Inflammatory macrophage treated with lipopolysaccharide for 4 hours (primary cell): ENCODE measurements at regions not wholly inside any gene's neighbourhood (a gene's known extent, or its start where the extent isn't known, plus 50 kb on each side); places are given as distances from the start of the nearest gene placed in this dataset.

Experiments
- DNase-seq: peaks from one replicate; pipeline ENCODE4 v3.0.0-alpha.2; 2020

DNA sequence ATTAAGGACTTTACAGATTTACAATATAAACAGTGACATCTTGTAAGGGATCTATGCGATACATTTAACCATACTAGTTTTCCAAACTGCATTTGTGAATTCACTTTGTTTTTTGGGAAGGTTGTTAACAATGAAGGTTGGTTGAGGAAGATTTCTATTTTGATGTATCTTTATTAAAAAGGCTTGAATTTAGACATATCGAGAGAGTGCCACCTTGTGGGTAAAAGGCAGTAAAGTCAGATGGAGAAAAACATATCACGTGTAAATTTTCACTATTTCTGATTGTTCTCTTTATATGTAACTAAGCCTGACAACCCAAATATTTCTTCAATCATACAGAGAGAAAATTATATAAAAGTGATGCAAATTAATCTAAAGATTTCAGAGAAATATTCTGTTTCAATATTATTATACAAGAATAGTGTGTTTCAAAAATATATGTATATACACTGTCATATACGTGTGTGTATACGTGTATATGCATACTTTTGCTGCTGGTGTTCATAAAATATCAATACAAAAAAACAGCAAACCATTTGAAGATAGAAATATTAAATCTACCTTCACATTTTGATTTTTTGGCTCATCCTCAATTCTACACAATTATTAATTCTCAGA, 988.6 kb downstream of the SORCS1 start:
- no peak for DNase-seq

DNA sequence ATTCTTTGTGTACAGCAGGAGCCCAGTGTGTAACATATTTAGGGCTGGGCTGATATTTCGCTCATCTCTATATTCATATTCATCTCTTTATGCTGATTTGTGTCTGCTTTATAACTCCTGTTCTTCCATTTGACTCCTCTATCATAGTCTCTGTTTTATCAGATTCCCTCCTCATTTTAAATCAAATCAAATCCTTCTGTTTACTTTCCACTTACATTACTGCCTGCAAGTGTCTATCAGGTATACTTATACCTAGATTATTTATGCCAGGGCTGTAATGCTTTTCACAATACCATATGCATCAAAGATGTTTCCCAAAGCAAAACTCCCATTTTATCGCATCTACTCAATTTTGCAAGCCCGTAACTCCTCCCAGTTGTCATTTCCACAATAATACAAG, 990.7 kb downstream of the SORCS1 start:
- no peak for DNase-seq

DNA sequence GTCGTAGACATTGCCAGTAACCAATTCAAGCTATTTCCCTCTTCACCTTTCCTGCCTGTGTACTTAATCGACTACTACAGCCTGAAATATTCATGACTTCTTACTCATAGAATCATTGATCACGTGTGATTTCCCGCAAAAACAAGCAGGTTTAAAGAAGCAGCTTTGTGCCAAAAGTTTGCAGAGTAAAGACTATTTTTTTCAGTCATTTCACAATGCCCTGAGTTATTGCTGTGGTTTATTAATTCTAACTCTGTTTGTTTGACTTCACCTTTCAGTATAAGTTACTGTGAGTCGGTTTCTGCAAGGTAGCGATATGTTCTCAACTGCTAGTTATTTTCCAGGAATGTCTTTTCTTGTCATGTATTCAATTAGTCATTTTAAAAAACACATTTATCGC, 995.3 kb downstream of the SORCS1 start:
- DNase-seq, result no peak

DNA sequence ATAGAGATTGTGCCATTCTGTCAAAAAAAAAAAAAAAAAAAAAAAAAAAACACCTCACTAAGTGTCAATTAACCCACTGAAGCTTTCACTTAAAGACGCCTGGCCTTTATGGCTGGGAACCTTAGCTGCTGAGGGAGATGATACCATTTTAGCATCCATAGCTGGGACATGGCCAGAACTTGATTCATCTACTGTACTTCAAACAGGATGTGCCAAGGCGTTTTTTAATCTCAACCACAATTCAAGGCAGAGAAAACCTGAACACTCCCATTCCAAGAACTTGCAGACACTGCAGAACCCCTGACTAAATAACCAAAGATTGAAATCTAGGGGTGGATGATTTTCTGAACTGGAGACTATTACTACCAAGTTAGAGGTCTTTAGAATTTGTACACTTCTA, 996.6 kb downstream of the SORCS1 start:
- no peak for DNase-seq

DNA sequence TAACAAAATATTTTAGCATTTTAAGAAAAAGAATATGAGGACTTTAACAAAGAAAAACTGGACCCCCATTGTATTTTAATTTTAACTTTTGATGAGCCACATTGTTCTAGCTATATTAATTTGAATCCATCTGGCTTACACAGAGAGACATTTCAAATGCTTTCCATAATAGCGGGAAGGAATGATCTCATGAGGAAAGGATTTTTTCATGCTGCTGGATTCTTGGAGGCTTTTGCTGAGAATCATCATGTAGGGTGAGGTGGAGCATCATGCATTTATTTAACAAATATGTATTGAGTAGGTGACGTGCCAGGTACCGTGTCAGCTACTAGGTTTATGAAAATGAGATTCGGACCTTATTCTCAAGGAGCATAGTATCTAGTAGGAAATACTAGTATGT, 1006.3 kb downstream of the SORCS1 start:
- no peak for DNase-seq

DNA sequence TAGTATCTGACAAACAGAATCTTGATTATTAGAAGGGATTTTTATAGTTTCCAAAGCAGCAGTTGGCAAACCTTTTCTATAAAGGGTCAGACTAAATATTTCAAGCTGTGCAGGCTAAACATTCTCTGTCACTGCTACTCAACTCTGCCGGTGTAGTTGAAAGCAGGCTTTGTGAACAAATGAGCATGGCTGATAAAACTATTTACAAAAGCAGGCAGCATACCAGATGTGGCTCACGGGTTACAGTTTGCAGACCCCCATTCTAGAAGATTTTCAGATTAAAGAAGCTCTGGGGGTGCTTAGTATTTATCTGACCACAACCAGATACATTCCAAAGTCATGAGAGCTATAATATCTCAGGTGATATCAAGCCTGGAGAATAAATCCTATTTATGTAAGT, 1017.5 kb downstream of the SORCS1 start:
- DNase-seq, result no peak

DNA sequence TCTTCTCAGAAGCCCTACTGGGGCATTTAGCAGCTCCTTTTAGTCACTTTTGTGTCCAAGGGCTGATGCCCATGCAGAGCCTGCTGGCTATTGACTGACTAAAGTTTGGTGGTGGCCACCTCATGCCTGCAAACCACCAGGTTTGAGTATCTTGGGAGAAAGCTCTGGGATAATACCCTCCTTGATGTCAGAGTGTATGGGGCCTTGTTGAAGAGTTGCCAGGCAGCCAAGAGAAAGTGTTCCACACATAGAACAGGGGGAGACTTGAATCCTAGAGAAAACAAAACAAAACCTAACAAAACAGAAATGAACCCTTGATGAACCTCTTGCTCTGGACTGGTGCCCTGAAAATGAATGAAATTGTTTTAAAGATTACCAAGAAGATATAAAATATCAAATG, 1024.6 kb downstream of the SORCS1 start:
- no peak for DNase-seq

DNA sequence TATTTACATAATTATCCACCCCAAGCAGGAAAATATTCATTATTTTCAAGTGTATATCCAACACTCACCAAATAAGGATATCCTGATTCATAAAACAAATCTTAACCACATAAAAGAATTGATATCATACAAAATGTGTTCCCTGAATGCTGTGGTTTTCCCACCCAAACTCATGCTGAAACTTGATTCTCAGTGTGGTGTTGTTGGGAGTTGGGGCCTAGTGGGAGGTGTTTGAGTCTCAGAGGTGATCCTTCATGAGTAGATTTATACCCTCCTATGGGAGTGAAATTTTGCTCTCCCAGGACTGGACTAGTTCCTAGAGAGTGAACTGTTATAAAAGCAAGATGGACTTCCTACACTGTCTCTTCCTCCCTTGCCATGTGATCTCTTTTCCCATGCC, 1028.3 kb downstream of the SORCS1 start:
- no peak for DNase-seq

DNA sequence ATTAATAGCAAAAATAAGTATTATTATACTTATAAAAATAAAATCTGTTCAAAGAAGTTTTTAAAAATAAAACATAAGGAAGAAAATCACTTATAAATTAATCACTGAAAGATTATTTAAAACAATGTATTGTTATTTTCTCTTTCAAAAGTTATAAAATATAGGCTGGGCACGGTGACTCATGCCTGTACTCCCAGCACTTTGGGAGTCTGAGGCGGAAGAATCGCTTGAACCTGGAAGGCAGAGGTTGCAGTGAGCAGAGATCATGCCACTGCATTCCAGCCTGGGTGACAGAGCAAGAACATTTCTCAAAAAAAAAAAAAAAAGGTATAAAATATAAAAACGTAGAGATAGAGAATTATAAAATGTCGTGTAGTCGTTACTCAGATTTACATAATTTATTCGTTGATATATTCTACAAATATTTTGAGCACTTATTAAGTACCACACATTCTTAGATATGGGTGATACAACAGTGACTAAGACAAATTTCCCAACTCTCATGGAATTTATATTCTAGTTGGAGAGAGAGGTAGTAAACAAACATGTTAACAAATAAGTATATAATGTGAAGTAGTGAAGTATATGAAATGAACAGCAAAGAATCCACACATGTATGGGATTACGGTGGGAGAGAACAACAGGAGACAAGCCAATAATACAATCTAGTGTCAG, 1030.0 kb downstream of the SORCS1 start:
- no peak for DNase-seq

DNA sequence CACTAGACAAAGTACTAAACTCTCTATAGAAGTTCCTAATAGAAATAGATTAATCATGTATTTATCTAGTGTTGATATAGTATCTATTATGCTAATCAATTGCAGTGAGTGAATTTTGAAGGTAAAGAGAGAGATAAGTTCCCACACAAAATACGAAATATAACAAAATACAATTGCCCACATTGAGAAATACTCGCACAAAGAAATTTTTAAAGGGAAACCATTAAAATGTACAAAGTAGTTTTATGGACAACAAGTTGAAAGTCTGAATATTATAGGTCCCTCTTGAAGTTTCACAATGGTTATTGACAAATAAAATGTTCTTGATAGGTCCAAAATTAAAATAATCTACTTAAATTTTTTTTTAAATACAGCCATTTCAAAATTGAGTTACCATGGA, 1031.1 kb downstream of the SORCS1 start:
- no peak for DNase-seq

DNA sequence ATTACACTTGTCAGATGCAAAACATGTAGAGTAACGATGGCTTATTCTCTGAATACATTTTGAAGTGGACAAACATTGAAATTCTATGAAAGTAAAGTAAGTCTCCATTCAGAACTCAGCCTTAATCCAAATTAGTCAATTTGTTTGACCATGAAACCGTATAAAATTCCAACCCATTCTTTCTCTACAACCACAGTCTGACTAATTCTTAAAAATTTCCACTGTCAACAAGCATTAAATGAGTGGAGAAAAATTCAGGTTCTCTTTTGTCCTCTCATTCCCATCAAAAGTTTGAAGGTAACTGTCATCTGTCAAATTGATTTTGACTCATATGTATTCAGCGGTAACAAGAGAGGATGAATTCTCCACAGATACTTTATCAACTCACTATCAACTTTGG, 1031.5 kb downstream of the SORCS1 start:
- no peak for DNase-seq

DNA sequence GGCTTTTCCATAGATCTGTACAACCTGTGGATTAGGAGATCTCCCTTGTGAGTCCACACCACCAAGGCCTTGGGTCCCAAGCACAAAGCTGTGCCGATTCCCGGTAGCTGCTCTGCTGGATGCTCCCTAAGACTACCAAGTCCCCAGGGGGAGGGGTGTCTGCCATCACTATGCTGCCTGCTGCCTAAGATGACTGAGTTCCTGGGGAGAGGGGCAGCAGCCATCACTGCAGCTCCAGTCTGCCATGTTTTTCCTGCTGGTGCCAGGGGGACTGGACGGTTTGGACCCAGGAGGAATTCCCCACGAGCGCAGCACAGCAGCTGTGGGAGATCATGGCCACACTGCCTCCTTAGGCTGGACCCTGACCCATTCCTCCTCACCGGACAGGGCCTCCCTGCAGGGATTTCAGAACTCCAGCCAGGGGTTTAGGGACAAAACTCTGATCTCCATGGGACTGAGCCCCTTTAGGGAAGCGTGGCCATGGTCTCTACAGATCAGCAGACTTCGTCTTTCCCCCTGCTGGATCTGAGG, 1049.8 kb downstream of the SORCS1 start:
- DNase-seq, result no peak

DNA sequence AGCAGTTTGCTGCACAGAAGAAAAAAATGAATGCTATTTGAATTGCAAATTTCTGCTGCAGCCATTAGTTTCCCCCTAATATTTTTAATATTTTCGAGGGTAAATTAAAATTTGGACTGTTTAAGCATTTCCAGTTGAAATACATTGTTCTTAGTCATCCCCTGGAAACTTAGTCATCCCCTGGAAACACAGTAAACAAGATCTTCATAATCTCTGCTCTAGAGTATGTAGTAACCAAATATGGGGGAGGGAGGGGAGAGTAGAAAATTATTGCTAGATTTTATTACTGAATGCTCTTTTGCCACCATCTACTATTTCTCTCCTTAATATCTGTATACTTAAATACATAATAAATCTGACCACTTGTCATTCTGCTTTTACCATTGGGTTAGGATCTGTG, 1053.3 kb downstream of the SORCS1 start:
- DNase-seq, result no peak

DNA sequence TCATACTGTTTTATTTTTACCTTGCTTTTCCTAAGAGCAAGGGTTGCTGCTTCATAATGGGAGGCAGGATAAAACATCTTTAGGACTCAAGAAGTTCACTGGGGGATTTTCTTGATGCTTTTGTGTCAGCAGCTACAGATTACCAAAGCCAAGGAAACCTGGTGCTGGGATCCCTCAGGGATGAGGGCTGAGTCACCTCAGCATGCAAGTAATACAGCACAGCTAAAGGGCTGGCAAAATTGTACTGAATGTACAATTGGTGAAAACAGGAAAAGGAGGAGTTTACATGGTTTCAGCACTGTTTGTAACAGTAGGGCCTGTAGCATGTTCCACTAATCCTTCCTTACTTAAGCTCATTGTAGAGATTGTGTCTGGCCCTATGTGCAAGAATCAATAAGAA, 1056.8 kb downstream of the SORCS1 start:
- DNase-seq, result no peak

DNA sequence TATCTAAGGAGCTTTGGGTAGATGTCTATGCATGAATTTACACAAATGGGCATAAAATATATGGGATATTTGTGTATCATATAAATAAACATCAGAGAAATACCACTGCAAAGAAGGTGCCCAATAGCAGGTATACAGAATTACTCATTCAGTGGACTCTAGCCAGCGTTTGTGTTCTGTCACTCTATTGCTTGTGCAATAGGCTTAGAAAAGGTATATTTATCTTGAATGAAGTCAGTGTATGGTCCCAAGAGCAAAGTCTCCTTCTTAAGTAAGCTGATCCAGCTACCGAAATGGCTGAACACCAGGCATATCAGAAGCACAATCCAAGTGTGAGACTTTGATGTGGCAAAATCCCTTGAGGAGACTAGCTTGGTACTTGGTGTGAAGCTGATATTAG, 1058.4 kb downstream of the SORCS1 start:
- DNase-seq, result no peak

DNA sequence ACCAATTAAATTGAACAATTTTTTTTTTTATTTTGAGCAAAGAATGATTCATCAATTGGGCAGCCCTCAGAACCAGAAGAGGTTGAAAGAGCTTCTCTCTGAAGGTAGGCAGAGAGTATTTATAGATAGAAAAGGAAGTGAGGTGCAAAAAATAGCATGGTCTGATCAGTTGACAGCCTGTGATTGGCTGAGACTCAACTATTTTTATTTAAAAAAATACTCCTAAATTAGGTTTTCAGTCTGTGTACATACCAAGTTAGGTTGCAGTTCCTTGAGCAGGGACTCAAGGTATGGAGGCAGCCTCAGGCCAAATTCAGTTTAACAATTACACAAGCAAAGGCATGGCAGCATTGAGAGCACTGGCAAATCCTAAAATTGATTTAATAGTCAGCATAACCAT, 1074.7 kb downstream of the SORCS1 start:
- DNase-seq, result no peak

DNA sequence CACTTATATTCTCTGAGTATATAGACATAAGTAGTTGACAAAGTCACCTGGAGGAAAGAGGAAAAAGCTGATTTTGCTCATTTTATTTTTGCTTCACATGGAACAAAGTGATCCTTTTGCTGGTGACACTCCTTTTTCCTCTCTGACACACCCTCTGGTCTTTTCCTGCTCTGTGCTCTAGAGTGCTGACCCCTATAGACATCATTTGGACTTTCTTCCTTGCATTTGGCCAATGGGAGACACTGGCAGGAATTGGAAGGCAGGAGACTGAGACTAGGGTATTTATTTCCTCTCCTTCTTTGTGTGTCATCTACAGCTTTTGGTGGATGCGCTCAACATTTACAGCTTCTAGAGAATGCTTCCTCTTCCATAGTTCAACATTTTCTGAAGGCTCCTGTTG, 1078.1 kb downstream of the SORCS1 start:
- no peak for DNase-seq

DNA sequence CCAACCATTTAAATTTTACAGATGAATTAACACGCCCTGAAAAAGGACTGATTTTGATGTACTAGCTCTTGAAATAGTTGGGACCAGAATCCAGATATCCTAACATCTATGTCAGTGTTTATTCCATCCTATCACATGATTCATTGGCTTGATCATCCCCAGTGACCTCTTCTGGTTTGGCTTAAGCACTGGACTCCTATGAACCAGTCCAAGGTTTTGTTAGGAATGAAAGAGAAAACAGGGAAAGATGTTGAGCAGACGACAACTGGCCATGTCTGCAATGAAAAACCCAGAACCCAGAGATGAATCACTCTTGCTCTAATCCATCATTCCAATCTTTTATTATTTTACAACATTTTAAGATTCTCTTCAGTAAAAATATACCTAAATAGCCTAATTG, 1080.9 kb downstream of the SORCS1 start:
- DNase-seq, result no peak

DNA sequence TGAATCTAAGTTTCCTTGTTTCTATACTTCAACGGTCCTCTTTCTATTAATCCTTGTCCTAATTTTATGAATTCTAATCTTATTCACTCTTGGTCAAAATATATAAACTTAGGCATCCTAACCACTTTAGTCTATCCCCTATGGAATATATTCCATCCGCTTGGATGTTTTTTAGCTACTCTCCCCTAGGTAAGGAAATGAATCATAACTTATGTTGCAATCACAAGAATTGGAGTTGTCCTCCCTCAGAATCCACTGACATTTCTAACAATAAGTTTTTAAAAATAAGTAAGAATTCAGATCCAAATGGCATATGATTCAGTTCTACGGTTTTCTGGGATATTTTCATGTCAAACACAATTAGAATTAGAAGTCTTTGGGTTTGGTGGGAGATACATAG, 1081.6 kb downstream of the SORCS1 start:
- no peak for DNase-seq

DNA sequence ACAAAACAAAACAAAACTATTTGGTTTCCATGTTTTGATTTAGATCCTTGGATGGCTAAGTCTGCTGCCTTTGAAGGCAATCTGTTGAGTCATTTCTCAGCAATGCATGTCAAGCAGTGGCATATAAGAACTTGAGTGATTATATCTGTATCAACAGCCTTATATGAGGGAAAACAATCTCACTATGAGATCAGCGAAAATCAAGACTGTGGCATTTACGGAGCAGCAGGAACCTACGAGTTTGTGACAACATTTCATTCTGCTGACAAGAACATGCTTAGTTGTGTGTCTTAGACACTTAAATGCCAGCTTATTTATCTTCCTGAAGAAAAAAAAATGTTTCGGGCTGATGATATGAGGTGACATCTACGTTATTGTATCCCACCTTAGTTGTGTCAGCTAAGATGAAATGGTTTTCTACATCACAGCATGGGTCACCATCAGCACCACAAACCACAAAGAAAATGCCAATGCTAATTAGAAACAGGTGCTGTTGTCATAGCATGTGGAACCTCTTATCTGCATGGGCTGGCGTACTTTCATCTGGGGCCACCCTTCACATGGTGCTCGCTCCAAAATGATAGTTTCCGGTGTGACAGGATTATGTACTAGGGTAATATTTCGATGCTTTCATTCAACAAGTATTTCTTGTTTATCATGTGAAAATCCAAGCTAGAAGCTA, 1085.5 kb downstream of the SORCS1 start:
- DNase-seq, result no peak

DNA sequence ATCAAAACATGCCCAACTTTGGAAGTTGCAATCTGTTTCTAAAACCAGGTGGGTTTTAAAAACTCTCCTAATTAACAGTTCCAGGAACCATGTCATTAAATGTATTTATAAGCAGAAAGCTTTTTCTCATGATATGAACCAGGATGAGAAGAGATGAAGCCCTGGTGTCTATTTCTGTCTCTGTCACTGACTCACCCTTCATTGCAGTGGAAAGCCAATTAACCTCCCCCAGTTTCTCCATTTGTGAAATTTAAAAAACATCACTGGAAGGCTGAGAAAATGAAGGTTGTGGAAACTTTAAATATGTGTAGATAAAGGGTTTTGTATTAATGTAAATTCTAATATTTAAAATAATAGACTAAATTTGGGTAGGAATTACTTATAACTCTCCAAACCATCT, 1088.0 kb downstream of the SORCS1 start:
- DNase-seq, result no peak

DNA sequence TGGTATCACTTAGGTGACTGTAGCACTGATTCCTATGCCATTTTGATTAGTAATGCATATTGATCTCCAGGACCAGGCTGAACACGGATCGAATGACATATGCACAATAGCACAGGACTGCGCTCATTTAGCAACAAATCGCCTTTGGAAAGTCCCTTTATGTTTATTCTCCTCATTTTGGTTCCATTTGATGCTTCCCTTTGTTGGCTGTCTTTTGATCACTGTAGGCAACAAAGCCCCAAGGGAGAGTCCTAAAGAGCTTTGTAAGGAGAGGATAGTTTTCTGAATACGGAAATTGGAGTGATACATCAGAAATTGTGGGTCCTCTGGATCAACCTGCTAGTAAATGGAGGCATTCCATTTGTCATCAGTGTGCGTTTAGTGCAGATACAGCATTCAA, 1111.4 kb downstream of the SORCS1 start:
- DNase-seq, result no peak

DNA sequence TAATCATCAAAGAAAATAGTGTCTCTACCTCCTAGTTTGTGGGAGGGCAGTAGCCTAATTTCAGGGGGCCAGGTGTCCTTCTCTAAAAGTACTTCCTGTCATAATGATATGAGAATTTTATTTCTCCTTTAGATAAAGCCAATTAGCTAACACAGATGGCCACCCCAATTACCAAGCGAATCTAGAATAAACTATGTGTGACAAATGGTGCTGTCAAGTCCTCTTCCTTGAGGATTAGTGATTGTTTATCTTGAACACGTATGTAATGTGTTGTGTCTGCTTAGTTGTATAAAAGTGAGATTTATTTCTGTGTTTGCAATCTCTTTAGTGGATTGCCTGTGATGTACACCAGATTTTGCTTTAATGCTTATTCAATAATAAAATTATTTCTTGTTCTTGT, 1120.0 kb downstream of the SORCS1 start:
- DNase-seq, result no peak

DNA sequence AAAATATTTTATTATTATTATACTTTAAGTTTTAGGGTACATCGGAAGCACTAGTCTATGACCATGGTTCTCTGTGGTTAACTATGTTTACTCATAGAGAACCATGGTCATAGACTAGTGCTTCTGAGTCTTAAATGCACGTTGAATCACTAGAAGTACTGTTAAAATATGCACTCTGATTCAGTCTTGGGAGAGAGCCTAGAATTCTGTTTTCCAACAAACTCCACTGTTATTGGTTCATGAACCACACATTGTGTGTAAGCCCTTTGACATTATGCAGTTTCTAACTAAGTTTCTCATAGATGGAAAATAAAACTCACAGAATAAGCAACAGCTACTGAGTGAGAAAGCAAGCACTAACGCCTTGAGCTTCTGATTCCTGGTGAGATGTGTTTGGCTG, 1120.6 kb downstream of the SORCS1 start:
- DNase-seq, result no peak
